IPS-20b (cell line): ENCODE measurements at regions not wholly inside any gene's neighbourhood (a gene's known extent, or its start where the extent isn't known, plus 50 kb on each side); places are given as distances from the start of the nearest gene placed in this dataset.
"Not testable (repeated sequence)": the region's sequence is repeated elsewhere in the genome, so short reads cannot be mapped to it uniquely, and the experiment has no call there.

ENCODE experiments used
- H3K27ac ChIP-seq: one replicate; pipeline ENCODE4 v1.5.1; 2013; ENCODE audit warnings: low read length
- H3K27me3 ChIP-seq: 2 replicates; pipeline ENCODE4 v1.6.1; 2013; ENCODE audit warnings: mild to moderate bottlenecking, low read length, inconsistent platforms; ENCODE audit not compliant: insufficient read depth
- H3K36me3 ChIP-seq: 2 replicates; pipeline ENCODE4 v1.6.1; 2013; ENCODE audit warnings: low read depth, mild to moderate bottlenecking, inconsistent platforms, low read length, moderate library complexity; ENCODE audit not compliant: insufficient read depth
- H3K4me1 ChIP-seq: 2 replicates; pipeline ENCODE4 v1.6.1; 2013; ENCODE audit warnings: mild to moderate bottlenecking, control low read depth, inconsistent platforms, low read length, moderate library complexity; ENCODE audit not compliant: insufficient read depth
- H3K4me3 ChIP-seq: 2 replicates; pipeline ENCODE4 v1.5.1; 2013; ENCODE audit warnings: mild to moderate bottlenecking, low read length, inconsistent platforms
- H3K9ac ChIP-seq: 2 replicates; pipeline ENCODE4 v1.6.1; 2013; ENCODE audit warnings: low read depth, mild to moderate bottlenecking, inconsistent platforms, low read length, moderate library complexity
- H3K9me3 ChIP-seq: 2 replicates; pipeline ENCODE4 v1.6.1; 2013; ENCODE audit warnings: mild to moderate bottlenecking, low read depth, low read length, inconsistent platforms; ENCODE audit not compliant: insufficient read depth

DNA sequence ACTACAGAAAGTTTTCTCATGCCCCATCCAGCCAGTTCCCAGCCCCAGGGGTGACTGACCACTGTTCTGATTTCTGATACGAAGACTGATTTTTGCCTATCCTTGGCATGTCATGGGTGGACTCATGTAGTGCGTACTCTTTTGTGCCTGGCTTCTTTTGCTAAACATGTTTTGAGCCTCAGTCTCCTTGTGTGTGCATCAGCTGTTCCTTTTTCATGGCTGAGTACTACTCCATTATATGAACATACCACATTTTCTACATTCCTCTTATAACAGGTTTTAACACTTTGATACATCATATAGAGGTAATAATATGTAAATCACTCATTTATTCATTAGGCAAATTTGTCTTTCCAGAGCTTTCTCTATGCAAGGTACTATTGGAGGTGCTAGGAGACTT lies 126.7 kb downstream of the ANAPC4 start:
- H3K9ac ChIP-seq = no peak overlapping the region
- no peaks in the 10 kb centered on the region for H3K9me3 ChIP-seq
- no peaks in the 10 kb centered on the region for H3K36me3 ChIP-seq
- no peak overlapping the region for H3K27ac ChIP-seq
- H3K4me1 ChIP-seq = no peaks in the 10 kb centered on the region
- H3K4me3 ChIP-seq = no peak overlapping the region
- no peaks in the 10 kb centered on the region for H3K27me3 ChIP-seq

DNA sequence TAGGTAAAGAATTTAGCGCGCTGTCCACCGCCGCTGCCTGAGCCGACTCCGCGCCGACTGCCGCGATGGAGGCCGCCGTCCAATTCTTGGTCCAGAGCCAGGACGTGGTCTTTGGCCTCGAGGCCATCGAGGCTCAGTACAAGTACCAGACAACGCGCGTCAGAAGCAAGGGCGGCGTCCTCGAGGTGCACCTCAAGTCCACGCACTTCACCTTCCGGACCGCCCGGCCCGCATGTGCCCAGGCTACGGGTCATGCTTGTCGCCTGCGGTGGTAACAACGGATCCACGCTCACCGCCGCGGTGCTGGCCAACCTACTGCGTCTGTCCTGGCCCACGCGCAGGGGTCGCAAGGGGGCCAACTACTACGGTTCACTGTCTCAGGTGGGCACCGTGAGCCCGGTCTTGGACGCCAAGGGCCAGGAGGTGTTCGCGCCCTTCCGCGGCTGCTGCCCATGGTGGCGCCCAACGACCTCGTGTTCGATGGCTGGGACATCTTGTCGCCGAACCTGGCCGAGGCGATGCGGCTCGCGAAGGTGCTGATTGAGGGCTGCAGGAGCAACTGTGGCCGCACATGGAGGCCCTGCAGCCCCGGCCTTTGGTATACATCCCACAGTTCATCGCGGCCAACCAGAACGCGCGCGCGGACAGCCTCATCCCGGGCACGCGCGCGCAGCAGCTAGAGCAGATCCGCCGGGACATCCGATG lies 128.0 kb downstream of the ANAPC4 start:
- Histone ChIP-seq H3K27ac (no peak overlapping the region), H3K4me1 (no peaks in the 10 kb centered on the region), H3K4me3 (no peak overlapping the region), H3K27me3 (no peaks in the 10 kb centered on the region), H3K9ac (no peak overlapping the region), H3K36me3 (no peaks in the 10 kb centered on the region), H3K9me3 (no peaks in the 10 kb centered on the region)

DNA sequence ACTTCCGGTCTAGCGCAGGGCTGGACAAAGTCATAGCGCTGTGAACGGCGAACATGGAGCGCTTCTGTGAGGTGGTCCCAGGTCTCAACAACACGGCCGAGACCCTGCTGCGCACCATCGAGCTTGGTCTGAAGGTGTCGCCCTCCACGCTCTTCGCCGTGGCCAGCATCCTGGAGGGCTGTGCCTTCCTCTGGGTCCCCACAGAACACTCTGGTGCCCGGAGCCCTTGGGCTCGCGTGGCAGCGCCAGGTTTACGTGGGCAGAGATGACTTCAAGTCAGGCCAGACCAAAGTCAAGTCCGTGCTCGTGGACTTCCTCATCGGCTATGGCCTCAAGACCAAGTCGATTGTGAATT lies 128.6 kb downstream of the ANAPC4 start:
- H3K27me3 ChIP-seq = no peaks in the 10 kb centered on the region
- H3K27ac ChIP-seq = no peak overlapping the region
- no peak overlapping the region for H3K4me3 ChIP-seq
- no peak overlapping the region for H3K9ac ChIP-seq
- no peaks in the 10 kb centered on the region for H3K36me3 ChIP-seq
- no peaks in the 10 kb centered on the region for H3K4me1 ChIP-seq
- no peaks in the 10 kb centered on the region for H3K9me3 ChIP-seq

DNA sequence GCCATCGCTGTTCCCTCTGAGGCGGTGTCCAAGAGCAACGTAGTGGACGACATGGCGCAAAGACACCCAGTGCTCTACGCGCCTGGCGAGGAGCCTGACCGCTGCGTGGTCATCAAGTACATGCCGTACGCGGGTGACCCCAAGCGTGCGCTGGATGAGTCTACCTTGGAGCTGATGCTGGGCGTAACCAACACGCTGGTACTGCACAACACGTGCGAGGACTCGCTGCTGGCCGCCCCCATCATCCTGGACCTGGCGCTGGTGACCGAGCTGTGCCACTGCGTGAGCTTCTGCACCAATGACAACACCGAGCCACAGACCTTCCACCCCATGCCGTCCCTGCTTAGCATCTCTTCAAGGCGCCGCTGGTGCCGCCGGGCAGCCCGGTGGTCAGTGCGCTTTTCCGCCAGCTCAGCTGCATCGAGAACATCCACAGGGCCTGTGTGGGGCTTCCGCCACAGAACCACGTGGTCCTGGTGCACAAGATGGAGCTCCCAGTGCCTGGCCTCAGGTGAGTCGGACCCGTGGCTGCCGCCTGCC lies 129.0 kb downstream of the ANAPC4 start:
- Histone ChIP-seq H3K4me1 (no peaks in the 10 kb centered on the region), H3K9me3 (no peaks in the 10 kb centered on the region), H3K27me3 (no peaks in the 10 kb centered on the region), H3K27ac (no peak overlapping the region), H3K4me3 (no peak overlapping the region), H3K9ac (no peak overlapping the region), H3K36me3 (no peaks in the 10 kb centered on the region)

DNA sequence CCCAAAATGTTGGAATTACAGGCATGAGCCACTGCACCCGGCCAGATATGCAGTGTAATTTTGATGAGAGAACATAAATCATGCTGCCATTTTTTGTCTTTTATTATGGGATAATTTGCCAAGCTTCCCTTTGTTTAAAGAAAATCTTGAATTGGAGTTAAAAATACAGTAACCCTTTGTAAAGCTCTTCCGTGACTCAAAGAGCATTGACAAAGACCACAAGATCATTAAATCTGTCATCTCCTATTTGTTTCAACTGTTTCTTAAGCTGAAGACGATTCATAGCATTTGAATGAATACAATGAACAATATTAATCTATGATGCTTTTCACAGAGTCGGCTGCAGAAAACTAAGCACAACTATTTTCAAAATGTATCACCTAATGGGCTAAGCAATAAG lies 132.6 kb downstream of the ANAPC4 start:
- no peaks in the 10 kb centered on the region for H3K27me3 ChIP-seq
- H3K36me3 ChIP-seq = no peaks in the 10 kb centered on the region
- H3K9me3 ChIP-seq = no peaks in the 10 kb centered on the region
- no peak overlapping the region for H3K9ac ChIP-seq
- no peak overlapping the region for H3K27ac ChIP-seq
- H3K4me3 ChIP-seq = no peak overlapping the region
- no peaks in the 10 kb centered on the region for H3K4me1 ChIP-seq

DNA sequence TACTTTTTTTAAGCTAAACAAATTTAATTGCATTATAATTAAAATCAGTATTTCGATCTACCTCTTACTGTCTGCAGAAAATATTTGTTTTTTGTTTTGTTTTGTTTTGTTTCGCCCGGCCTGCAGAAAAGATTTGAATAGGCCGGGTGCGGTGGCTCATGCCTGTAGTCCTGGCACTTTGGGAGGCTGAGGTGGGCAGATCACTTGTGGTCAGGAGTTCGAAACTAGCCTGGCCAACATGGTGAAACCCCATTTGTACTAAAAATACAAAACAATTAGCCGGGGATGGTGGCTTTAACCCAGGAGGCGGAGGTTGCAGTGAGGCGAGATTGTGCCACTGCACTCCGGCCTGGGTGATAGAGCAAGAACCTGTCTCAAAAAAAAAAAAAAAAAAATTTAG lies 134.8 kb downstream of the ANAPC4 start:
- not testable (repeated sequence) for H3K27me3 ChIP-seq, H3K27ac ChIP-seq, H3K9me3 ChIP-seq, H3K36me3 ChIP-seq, H3K4me1 ChIP-seq, H3K9ac ChIP-seq, H3K4me3 ChIP-seq

DNA sequence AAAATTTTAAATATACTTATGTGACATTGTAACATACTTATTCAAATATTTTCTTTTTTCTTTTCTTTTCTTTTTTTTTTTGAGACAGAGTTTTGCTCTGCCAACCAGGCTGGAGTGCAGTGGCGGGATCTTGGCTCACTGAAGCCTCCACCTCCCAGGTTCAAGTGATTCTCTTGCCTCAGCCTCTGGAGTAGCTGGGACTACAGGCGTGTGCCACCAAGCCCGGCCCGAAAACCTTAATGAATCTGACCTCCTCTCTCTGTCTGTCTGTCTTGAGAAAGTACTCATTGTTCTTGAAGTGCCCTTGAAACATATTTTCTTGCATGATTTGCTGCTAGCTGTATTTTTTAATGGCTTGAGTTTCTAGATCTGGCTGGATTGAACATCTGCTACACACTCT lies 136.8 kb downstream of the ANAPC4 start:
- Histone ChIP-seq H3K9me3 (no peaks in the 10 kb centered on the region), H3K4me3 (no peak overlapping the region), H3K27me3 (no peaks in the 10 kb centered on the region), H3K27ac (no peak overlapping the region), H3K9ac (no peak overlapping the region), H3K4me1 (no peaks in the 10 kb centered on the region), H3K36me3 (no peaks in the 10 kb centered on the region)

DNA sequence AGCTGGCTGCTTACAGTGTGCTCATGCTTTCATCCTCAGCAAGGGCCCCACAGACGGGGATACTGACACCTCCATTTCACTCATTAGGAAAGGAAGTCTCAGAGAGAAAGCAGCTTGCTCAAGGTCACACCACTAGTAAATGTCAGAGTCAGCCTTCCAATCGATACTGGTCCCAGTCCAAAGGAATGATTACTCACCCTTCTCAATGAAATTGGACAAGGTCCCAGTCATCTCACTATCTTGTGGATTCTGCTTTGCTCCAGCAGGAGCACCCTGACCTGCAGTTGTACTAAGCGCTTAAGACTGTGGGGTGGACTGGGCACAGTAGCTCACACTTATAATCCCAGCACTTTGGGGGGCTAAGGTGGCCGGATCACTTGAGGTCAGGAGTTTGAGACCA lies 132.2 kb upstream of the SLC34A2 start:
- no peaks in the 10 kb centered on the region for H3K36me3 ChIP-seq
- peaks cover 7% of the 10 kb centered on the region; the same call in 1 of the 2 replicates for H3K4me1 ChIP-seq
- no peak overlapping the region for H3K4me3 ChIP-seq
- H3K27me3 ChIP-seq = peaks cover 26% of the 10 kb centered on the region
- H3K27ac ChIP-seq = no peak overlapping the region
- no peak overlapping the region for H3K9ac ChIP-seq
- no peaks in the 10 kb centered on the region for H3K9me3 ChIP-seq

DNA sequence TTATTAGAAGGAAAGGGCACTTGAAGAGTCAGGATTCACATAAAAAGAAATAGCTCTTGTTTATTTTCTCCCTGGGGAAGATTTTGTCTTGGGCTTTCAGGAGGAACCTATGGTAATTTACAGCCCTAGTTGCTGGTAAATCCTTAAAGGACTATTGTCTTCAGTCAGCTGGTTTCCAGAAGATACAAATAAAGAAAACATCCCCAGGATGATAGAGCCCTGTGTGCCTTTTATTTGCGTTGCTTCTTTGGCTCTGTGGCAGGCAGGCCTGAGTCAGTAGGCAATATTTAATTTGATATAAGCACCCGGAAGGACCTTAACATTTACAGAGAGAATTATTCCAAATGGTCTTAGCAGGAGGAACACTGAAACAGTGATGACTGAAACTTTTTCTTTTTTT lies 131.0 kb upstream of the SLC34A2 start:
- H3K4me1 ChIP-seq = peaks cover 7% of the 10 kb centered on the region; the same call in 1 of the 2 replicates
- peaks cover 26% of the 10 kb centered on the region for H3K27me3 ChIP-seq
- H3K9ac ChIP-seq = no peak overlapping the region
- H3K9me3 ChIP-seq = no peaks in the 10 kb centered on the region
- no peak overlapping the region for H3K27ac ChIP-seq
- no peaks in the 10 kb centered on the region for H3K36me3 ChIP-seq
- no peak overlapping the region for H3K4me3 ChIP-seq

DNA sequence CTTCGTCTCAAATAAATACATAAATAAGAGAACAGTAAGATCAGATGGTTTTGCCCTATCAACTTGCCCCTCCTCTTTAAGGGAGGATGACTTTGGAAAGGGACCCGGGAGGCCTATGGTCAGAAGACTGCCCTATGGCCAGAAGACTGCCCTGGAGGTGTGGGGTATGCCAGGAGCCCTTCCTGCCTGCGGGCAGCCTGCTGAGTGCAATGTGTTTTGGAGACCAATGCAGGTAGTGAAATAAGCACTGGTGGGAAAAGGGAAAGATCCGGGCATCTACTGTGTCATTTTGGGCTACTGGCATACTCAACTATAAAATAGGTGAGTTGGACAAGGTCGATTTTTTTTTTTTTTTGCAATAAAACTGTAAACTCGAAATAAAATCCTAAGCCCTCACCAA lies 129.8 kb upstream of the SLC34A2 start:
- no peaks in the 10 kb centered on the region for H3K36me3 ChIP-seq
- H3K4me3 ChIP-seq = no peak overlapping the region
- no peak overlapping the region for H3K27ac ChIP-seq
- no peak overlapping the region for H3K9ac ChIP-seq
- no peaks in the 10 kb centered on the region for H3K9me3 ChIP-seq
- peaks cover 7% of the 10 kb centered on the region; the same call in 1 of the 2 replicates for H3K4me1 ChIP-seq
- H3K27me3 ChIP-seq = peaks cover 26% of the 10 kb centered on the region

DNA sequence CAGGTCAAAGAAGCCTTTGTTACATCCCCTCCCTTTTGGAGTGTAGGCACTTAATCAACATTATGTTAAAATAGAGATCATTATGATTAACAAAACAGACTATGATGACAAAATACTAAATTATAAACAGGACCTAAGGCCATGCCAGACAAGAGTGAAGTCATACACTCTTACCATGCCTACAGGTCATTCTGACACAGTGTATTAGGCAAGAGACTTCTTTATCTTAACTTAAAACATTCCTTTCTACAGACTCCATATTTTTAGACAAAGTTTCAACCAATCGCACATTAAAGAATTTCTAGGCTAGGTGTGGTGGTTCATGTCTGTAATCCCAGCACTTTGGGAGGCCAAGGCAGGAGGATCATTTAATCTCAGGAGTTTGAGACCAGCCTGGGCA lies 128.6 kb upstream of the SLC34A2 start:
- H3K9me3 ChIP-seq = no peaks in the 10 kb centered on the region
- H3K9ac ChIP-seq = no peak overlapping the region
- no peak overlapping the region for H3K27ac ChIP-seq
- H3K4me3 ChIP-seq = no peak overlapping the region
- H3K36me3 ChIP-seq = no peaks in the 10 kb centered on the region
- peaks cover 7% of the 10 kb centered on the region; the same call in 1 of the 2 replicates for H3K4me1 ChIP-seq
- peaks cover 25% of the 10 kb centered on the region for H3K27me3 ChIP-seq

DNA sequence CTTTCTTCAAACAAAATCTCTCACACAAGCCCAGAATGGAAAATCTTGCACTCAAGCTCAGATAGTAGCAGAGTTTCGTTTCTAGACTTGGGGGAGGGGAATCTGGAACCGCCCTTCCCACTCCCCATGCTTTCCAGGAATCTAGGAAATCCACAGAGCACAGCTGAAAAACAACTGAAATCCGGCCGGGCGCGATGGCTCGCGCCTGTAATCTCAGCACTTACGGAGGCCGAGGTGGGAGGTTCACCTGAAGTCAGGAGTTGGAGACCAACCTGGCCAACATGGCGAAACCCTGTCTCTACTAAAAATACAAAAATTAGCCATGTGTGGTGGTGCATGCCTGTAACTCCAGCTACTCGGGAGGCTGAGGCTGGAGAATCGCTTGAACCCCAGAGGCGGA lies 127.3 kb upstream of the SLC34A2 start:
- Histone ChIP-seq H3K27me3 (peaks cover 14% of the 10 kb centered on the region), H3K4me3 (no peak overlapping the region), H3K4me1 (peaks cover 7% of the 10 kb centered on the region; the same call in 1 of the 2 replicates), H3K36me3 (no peaks in the 10 kb centered on the region), H3K27ac (no peak overlapping the region), H3K9me3 (no peaks in the 10 kb centered on the region), H3K9ac (no peak overlapping the region)
